H1 (cell line): ENCODE measurements at regions not wholly inside any gene's neighbourhood (a gene's known extent, or its start where the extent isn't known, plus 50 kb on each side); places are given as distances from the start of the nearest gene placed in this dataset.

ENCODE experiments used
- CTCF ChIA-PET: fragments of 300-600 bp; sonication (Branson Sonifier 250); formaldehyde crosslinking; loops from one replicate; lab custom pipeline; 2021; ENCODE audit not compliant: partially characterized antibody; lab: Charles Lee
- POLR2A ChIA-PET: fragments of 300-600 bp; sonication (Branson Sonifier 250); formaldehyde crosslinking; loops from one replicate; lab custom pipeline; 2021; ENCODE audit warnings: inconsistent platforms; ENCODE audit not compliant: partially characterized antibody; lab: Charles Lee
- DNase-seq, 2 experiments: peaks; one replicate each; pipeline versions ENCODE4 v3.0.0 to v3.0.0-alpha.2; 2010 to 2022; ENCODE audit warnings: low spot score in 2 of 2, low read depth in 1 of 2, mixed read lengths in 1 of 2
- FAIRE-seq: peaks from 2 replicates; lab custom pipeline; 2011; peaks lifted over from hg19 to GRCh38; lab: Jason Lieb, UNC
- H2AFZ ChIP-seq: 2 replicates; pipeline ENCODE4 v1.8.1; 2012; ENCODE audit warnings: low read length, inconsistent platforms
- H2AK5ac ChIP-seq: 2 replicates; pipeline ENCODE4 v1.6.1; 2013; ENCODE audit warnings: low read depth, low read length
- H2BK120ac ChIP-seq: replicated peaks from 2 replicates; pipeline ENCODE3; 2013; ENCODE audit warnings: low read depth, low read length, inconsistent platforms
- H2BK12ac ChIP-seq: 2 replicates; pipeline ENCODE4 v1.6.1; 2013; ENCODE audit warnings: low read depth, low read length
- H2BK15ac ChIP-seq: 2 replicates; pipeline ENCODE4 v1.6.1; 2013; ENCODE audit warnings: low read length
- H2BK20ac ChIP-seq: 2 replicates; pipeline ENCODE4 v1.6.1; 2013; ENCODE audit warnings: low read length
- H2BK5ac ChIP-seq: 2 replicates; pipeline ENCODE4 v1.6.1; 2013; ENCODE audit warnings: low read depth, low read length
- H3K14ac ChIP-seq: 2 replicates; pipeline ENCODE4 v1.6.1; 2013; ENCODE audit warnings: inconsistent platforms; ENCODE audit not compliant: insufficient read length
- H3K18ac ChIP-seq: 2 replicates; pipeline ENCODE4 v1.6.1; 2013; ENCODE audit warnings: low read length; ENCODE audit errors: extremely low read depth
- H3K23ac ChIP-seq: 2 replicates; pipeline ENCODE4 v1.6.1; 2013; ENCODE audit warnings: inconsistent platforms; ENCODE audit not compliant: insufficient read length
- H3K23me2 ChIP-seq: 2 replicates; pipeline ENCODE4 v1.6.1; 2013; ENCODE audit warnings: low read depth, low read length
- H3K27ac ChIP-seq: 2 replicates; pipeline ENCODE4 v1.6.1; 2011; ENCODE audit warnings: low read depth, low read length, inconsistent platforms
- H3K27me3 ChIP-seq, 4 experiments: replicated peaks in 1 of 4; 1 replicate in 1 of 4; 2 replicates in 3 of 4; pipeline versions ENCODE4 v1.6.1 to v1.8.1; 2011 to 2013; ENCODE audit warnings: low read length in 3 of 4, mild to moderate bottlenecking in 3 of 4, inconsistent platforms in 2 of 4, mixed read lengths in 2 of 4, moderate library complexity in 1 of 4; ENCODE audit not compliant: control insufficient read depth in 3 of 4, insufficient read depth in 3 of 4; ENCODE audit errors: extremely low read depth in 1 of 4
- H3K36me3 ChIP-seq, 4 experiments: 2 replicates each; pipeline versions ENCODE4 v1.6.1 to v1.8.1; 2011 to 2013; ENCODE audit warnings: mild to moderate bottlenecking in 4 of 4, low read length in 3 of 4, moderate library complexity in 2 of 4, control low read depth in 1 of 4, inconsistent platforms in 1 of 4; ENCODE audit not compliant: insufficient read depth in 4 of 4, control insufficient read depth in 2 of 4
- H3K4ac ChIP-seq: replicated peaks from 2 replicates; pipeline ENCODE3; 2013; ENCODE audit warnings: low read length, low read depth, mixed read lengths, inconsistent platforms; ENCODE audit not compliant: insufficient read length
- H3K4me1 ChIP-seq, 4 experiments: replicated peaks in 1 of 4; 1 replicate in 1 of 4; 2 replicates in 3 of 4; pipeline versions ENCODE4 v1.6.1 to v1.8.1; 2011 to 2013; ENCODE audit warnings: low read length in 3 of 4, inconsistent platforms in 2 of 4, mixed read lengths in 1 of 4; ENCODE audit not compliant: insufficient read depth in 4 of 4, control insufficient read depth in 3 of 4
- H3K4me2 ChIP-seq, 2 experiments: 2 replicates each; pipeline versions ENCODE4 v1.6.1 to v1.8.1; 2011 to 2013; ENCODE audit warnings: low read depth in 2 of 2, low read length in 2 of 2, control low read depth in 1 of 2, inconsistent platforms in 1 of 2, mild to moderate bottlenecking in 1 of 2; ENCODE audit not compliant: insufficient read depth in 1 of 2
- H3K4me3 ChIP-seq, 4 experiments: fragments of 200-600, 300-600 bp in 1 of 4; sonication (generic), shearing (Covaris generic), sonication (Bioruptor Twin) in 1 of 4; 2 replicates each; pipeline versions ENCODE4 v1.5.1 to v1.8.1; 2011 to 2016; ENCODE audit warnings: low read length in 4 of 4, low read depth in 3 of 4, control low read depth in 2 of 4, inconsistent platforms in 2 of 4, mild to moderate bottlenecking in 2 of 4, mixed read lengths in 1 of 4, moderate library complexity in 1 of 4; ENCODE audit not compliant: insufficient read depth in 2 of 4; ENCODE audit errors: extremely low read depth in 1 of 4
- H3K56ac ChIP-seq: replicated peaks from 2 replicates; pipeline ENCODE3; 2013; ENCODE audit warnings: low read depth, mild to moderate bottlenecking, mixed read lengths, low read length, inconsistent platforms; ENCODE audit not compliant: insufficient read length
- H3K79me1 ChIP-seq: 2 replicates; pipeline ENCODE4 v1.6.1; 2013; ENCODE audit warnings: low read depth, low read length, control low read depth
- H3K79me2 ChIP-seq, 2 experiments: 2 replicates each; pipeline versions ENCODE4 v1.6.1 to v1.8.1; 2012 to 2013; ENCODE audit warnings: low read length in 2 of 2, mild to moderate bottlenecking in 2 of 2, inconsistent platforms in 1 of 2; ENCODE audit not compliant: insufficient read depth in 2 of 2, control insufficient read depth in 1 of 2
- H3K9ac ChIP-seq, 4 experiments: replicated peaks in 1 of 4; 1 replicate in 1 of 4; 2 replicates in 3 of 4; pipeline versions ENCODE4 v1.6.1 to v1.8.1; 2011 to 2013; ENCODE audit warnings: low read depth in 3 of 4, low read length in 3 of 4, control low read depth in 2 of 4, mild to moderate bottlenecking in 2 of 4, moderate library complexity in 2 of 4, inconsistent platforms in 1 of 4; ENCODE audit errors: extremely low read depth in 1 of 4
- H3K9me3 ChIP-seq, 2 experiments: 2 replicates each; pipeline versions ENCODE4 v1.6.1 to v1.8.1; 2012 to 2013; ENCODE audit warnings: mild to moderate bottlenecking in 2 of 2, moderate library complexity in 2 of 2, control low read depth in 1 of 2, inconsistent platforms in 1 of 2, low read depth in 1 of 2, low read length in 1 of 2, mixed read lengths in 1 of 2; ENCODE audit not compliant: insufficient read depth in 2 of 2
- H4K20me1 ChIP-seq, 2 experiments: replicated peaks in 1 of 2; 2 replicates each; pipeline versions ENCODE3 to v1.8.1; 2011 to 2013; ENCODE audit warnings: inconsistent platforms in 2 of 2, low read length in 2 of 2, mild to moderate bottlenecking in 1 of 2; ENCODE audit not compliant: insufficient read depth in 2 of 2, control insufficient read depth in 1 of 2
- H4K5ac ChIP-seq: 2 replicates; pipeline ENCODE4 v1.6.1; 2013; ENCODE audit warnings: low read length, low read depth, mixed read lengths, inconsistent platforms; ENCODE audit not compliant: insufficient read length
- H4K8ac ChIP-seq: 2 replicates; pipeline ENCODE4 v1.8.0; 2013; ENCODE audit warnings: mild to moderate bottlenecking, moderate library complexity, low read length, inconsistent platforms; ENCODE audit not compliant: insufficient read depth; ENCODE audit errors: extremely low read depth
- H4K91ac ChIP-seq: replicated peaks from 2 replicates; pipeline ENCODE3; 2013; ENCODE audit warnings: low read length, mixed read lengths, inconsistent platforms; ENCODE audit not compliant: insufficient read length
- ASH2L ChIP-seq: fragments of 200-600, 300-600 bp; sonication (generic); IDR thresholded peaks from one replicate; pipeline ENCODE4 v1.7.1; 2017; ENCODE audit warnings: low read length
- FOSL1 ChIP-seq: IDR thresholded peaks from 2 replicates; pipeline ENCODE4 v1.6.1; 2011; ENCODE audit warnings: mild to moderate bottlenecking, low read depth, low read length, moderate library complexity; ENCODE audit not compliant: insufficient read depth
- NRF1 ChIP-seq: IDR thresholded peaks from 2 replicates; pipeline ENCODE4 v1.6.1; 2011; ENCODE audit warnings: mild to moderate bottlenecking, low read depth, low read length, improper control_type of control experiment
- POLR2A ChIP-seq, 2 experiments: IDR thresholded peaks; 1 replicate in 1 of 2; 2 replicates in 1 of 2; pipeline ENCODE4 v1.6.1; 2011; ENCODE audit warnings: low read depth in 2 of 2, low read length in 2 of 2, mild to moderate bottlenecking in 2 of 2; ENCODE audit errors: control extremely low read depth in 1 of 2
- POLR2AphosphoS5 ChIP-seq: IDR thresholded peaks from 2 replicates; pipeline ENCODE4 v1.6.1; 2011; ENCODE audit warnings: low read depth, low read length
- RNF2 ChIP-seq: fragments of 200-900, 300-1000 bp; sonication (generic); IDR thresholded peaks from 2 replicates; pipeline ENCODE4 v1.7.1; 2016; ENCODE audit warnings: borderline replicate concordance, low read depth, mild to moderate bottlenecking, antibody characterized with exemption, low read length; ENCODE audit not compliant: poor library complexity, severe bottlenecking; ENCODE audit errors: missing control alignments
- SIN3A ChIP-seq, 2 experiments: IDR thresholded peaks in 1 of 2; conservative IDR thresholded peaks in 1 of 2; 2 replicates each; pipeline ENCODE4 v1.6.1; 2011 to 2012; ENCODE audit warnings: low read length in 2 of 2, improper control_type of control experiment in 1 of 2, low read depth in 1 of 2, mild to moderate bottlenecking in 1 of 2
- SP2 ChIP-seq: IDR thresholded peaks from 2 replicates; pipeline ENCODE4 v1.6.1; 2012; ENCODE audit warnings: mild to moderate bottlenecking, low read length, inconsistent platforms
- TBP ChIP-seq: IDR thresholded peaks from 2 replicates; pipeline ENCODE4 v1.6.1; 2011; ENCODE audit warnings: low read depth, low read length, improper control_type of control experiment
- TCF12 ChIP-seq: IDR thresholded peaks from 2 replicates; pipeline ENCODE4 v1.6.1; 2011; ENCODE audit warnings: low read depth, mild to moderate bottlenecking, low read length
- YY1 ChIP-seq: IDR thresholded peaks from 2 replicates; pipeline ENCODE4 v1.6.1; 2011; ENCODE audit warnings: low read depth, mild to moderate bottlenecking, low read length
- WGBS, 2 experiments: shearing (Covaris generic) in 1 of 2; methylation state at CpG; one replicate each; pipeline versions ENCODE4 v1.1.6 to v1.1.7; 2013 to 2015; ENCODE audit warnings: low lambda C conversion rate in 2 of 2, mixed read lengths in 2 of 2, inconsistent platforms in 1 of 2, low coverage in 1 of 2, missing lambda C conversion rate in 1 of 2; ENCODE audit not compliant: insufficient replicate concordance in 2 of 2, insufficient coverage in 1 of 2, insufficient read length in 1 of 2; ENCODE audit errors: extremely low coverage in 1 of 2, missing lambda C conversion rate in 1 of 2; 5-methylcytosine and 5-hydroxymethylcytosine counted together

DNA sequence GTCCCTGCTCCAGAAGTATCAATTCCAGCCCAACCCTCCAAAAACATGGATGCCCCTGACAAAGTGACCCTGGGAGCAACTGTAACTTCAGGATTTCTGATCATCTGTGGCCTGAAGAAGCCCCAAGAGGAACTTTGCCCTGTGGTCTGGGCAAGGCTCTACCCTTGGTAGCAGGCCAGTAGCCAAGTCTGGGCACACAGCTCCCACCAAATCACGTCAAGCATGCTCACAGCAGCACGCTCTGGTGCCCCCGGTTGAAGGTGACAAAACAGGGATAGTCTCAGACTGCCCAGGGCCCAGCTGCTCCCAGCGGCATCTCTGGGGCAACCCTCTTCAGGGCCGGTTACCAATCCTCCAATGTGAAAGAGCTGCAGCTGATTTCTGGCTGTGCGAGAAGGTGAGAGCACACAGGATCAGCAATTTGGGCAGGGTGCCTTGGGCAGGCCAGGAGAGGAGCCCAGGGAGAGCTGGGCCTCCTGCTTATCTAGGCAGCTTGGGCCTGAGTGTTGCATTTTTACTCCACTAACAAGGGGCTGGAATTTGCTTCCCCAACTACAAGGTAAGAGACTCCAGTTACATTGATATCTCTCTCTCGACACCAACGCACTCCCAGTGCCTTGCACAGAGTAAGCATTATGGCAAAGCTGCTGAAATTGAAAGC is 418.1 kb downstream of the BCOR start:
- no peak for TF ChIP-seq ASH2L
- TF ChIP-seq YY1, result no peak
- no peak for TF ChIP-seq POLR2AphosphoS5
- no peak for TF ChIP-seq FOSL1
- TF ChIP-seq RNF2, result no peak
- TF ChIP-seq POLR2A (IDR thresholded peaks at IDR 0.05; ENCODE audit: control extremely low read depth in 1 of 2, low read depth in 2 of 2, low read length in 2 of 2), result no peak
- no peak for TF ChIP-seq TCF12
- no peak for TF ChIP-seq NRF1
- TF ChIP-seq SIN3A (conservative IDR thresholded peaks at IDR 0.05 in 1 of 2, IDR thresholded peaks at IDR 0.05 in 1 of 2; ENCODE audit: low read depth in 1 of 2, low read length in 2 of 2), result no peak
- no peak for TF ChIP-seq TBP
- TF ChIP-seq SP2, result no peak
- peaks cover 0 to 2% of the 10 kb centered on the region in 2 experiments; a peak in 1 of 4 replicates for H3K9me3 ChIP-seq
- ChIA-PET POLR2A (interaction anchor here (2.0 kb wide), 1 partner anchor 9 kb away, joined by 10 read pairs; no protein-coding TSS in a partner anchor), CTCF (interaction anchor here (1.2 kb wide), 1 partner anchor 9 kb away, joined by 7 read pairs; no protein-coding TSS in a partner anchor)
- no peak overlapping the region for H3K9ac ChIP-seq
- DNase-seq (no peak), FAIRE-seq (no peak)
- no peaks in the 10 kb centered on the region for H4K20me1 ChIP-seq
- no peak overlapping the region for H2BK5ac ChIP-seq
- H3K79me2 ChIP-seq, result no peaks in the 10 kb centered on the region
- no peak overlapping the region for H3K14ac ChIP-seq
- H3K18ac ChIP-seq, result no peak overlapping the region
- H3K4ac ChIP-seq, result no peak overlapping the region
- no peak overlapping the region for H3K4me3 ChIP-seq
- H2BK15ac ChIP-seq, result no peak overlapping the region
- no peaks in the 10 kb centered on the region for H3K36me3 ChIP-seq
- peaks cover 0 to 6% (median 0%) of the 10 kb centered on the region in 4 experiments; a peak in 1 of 7 replicates for H3K4me1 ChIP-seq
- no peak overlapping the region for H2AK5ac ChIP-seq
- H3K4me2 ChIP-seq, result no peak overlapping the region
- H2BK12ac ChIP-seq, result no peak overlapping the region; the same call in 1 of the 2 replicates
- H3K79me1 ChIP-seq, result no peaks in the 10 kb centered on the region
- no peak overlapping the region for H2BK20ac ChIP-seq
- H4K91ac ChIP-seq, result no peak overlapping the region
- H3K27ac ChIP-seq, result no peak overlapping the region
- H3K23me2 ChIP-seq, result no peaks in the 10 kb centered on the region
- H4K8ac ChIP-seq, result no peak overlapping the region
- H2AFZ ChIP-seq, result no peak overlapping the region
- 96% methylated on average over 4 of the region's 8 CpGs; no CpG with 5 or more reads in 1 of the 2 experiments for WGBS, 2 experiments
- H2BK120ac ChIP-seq, result no peak overlapping the region
- no peak overlapping the region for H4K5ac ChIP-seq
- no peak overlapping the region for H3K56ac ChIP-seq
- no peak overlapping the region for H3K23ac ChIP-seq
- H3K27me3 ChIP-seq, result no peaks in the 10 kb centered on the region
